BJ (cell line): ENCODE measurements at regions not wholly inside any gene's neighbourhood (a gene's known extent, or its start where the extent isn't known, plus 50 kb on each side); places are given as distances from the start of the nearest gene placed in this dataset.
"Not testable (repeated sequence)": the region's sequence is repeated elsewhere in the genome, so short reads cannot be mapped to it uniquely, and the experiment has no call there.

ENCODE experiments used
- CTCF ChIA-PET: fragments of 350-600 bp; formaldehyde crosslinking; extraction: SDS; loops from one replicate; lab custom pipeline; 2021; ENCODE audit warnings: antibody characterized with exemption, inconsistent platforms; lab: Yijun Ruan, JAX
- POLR2A ChIA-PET: fragments of 300-600 bp; sonication (Branson Sonifier 250); formaldehyde crosslinking; extraction: SDS; loops from one replicate; lab custom pipeline; 2021; ENCODE audit warnings: antibody characterized with exemption; lab: Charles Lee
- DNase-seq: peaks from one replicate; pipeline ENCODE4 v3.0.0-alpha.2; 2011; ENCODE audit warnings: low read depth
- H3K27me3 ChIP-seq: 2 replicates; pipeline ENCODE4 v1.6.0; 2011; ENCODE audit warnings: low read length; ENCODE audit not compliant: control insufficient read depth, insufficient read depth
- H3K36me3 ChIP-seq: 2 replicates; pipeline ENCODE4 v1.5.1; 2011; ENCODE audit warnings: low read length; ENCODE audit not compliant: control insufficient read depth, insufficient read depth
- H3K4me3 ChIP-seq: 2 replicates; pipeline ENCODE4 v1.5.1; 2011; ENCODE audit warnings: low read depth, mild to moderate bottlenecking, control low read depth, low read length
- CTCF ChIP-seq: IDR thresholded peaks from 2 replicates; pipeline ENCODE4 v1.5.1; 2011; ENCODE audit warnings: low read depth, mild to moderate bottlenecking, control low read depth, inconsistent platforms, low read length, moderate library complexity; ENCODE audit not compliant: insufficient read depth

GRCh38 chr16:72729552-72729951 lies 318.4 kb downstream of the ZFHX3 start:
- H3K27me3 ChIP-seq, DNase-seq, H3K36me3 ChIP-seq, H3K4me3 ChIP-seq, POLR2A ChIA-PET, CTCF ChIA-PET: not testable (repeated sequence)

- ChIA-PET POLR2A (no interaction called here), CTCF (interaction anchor here (0.7 kb wide), 1 partner anchor 104 kb away, joined by 3 read pairs; no protein-coding TSS in a partner anchor)
- Histone ChIP-seq H3K27me3 (no peaks in the 10 kb centered on the region), H3K36me3 (no peaks in the 10 kb centered on the region), H3K4me3 (no peak overlapping the region)
- no peak for DNase-seq
- no peak for TF ChIP-seq CTCF
Observed at GRCh38 chr16:72728516-72728915, 319.4 kb downstream of the ZFHX3 start.

GRCh38 chr16:72727565-72727964 lies 320.4 kb downstream of the ZFHX3 start:
- Histone ChIP-seq H3K4me3 (no peak overlapping the region), H3K27me3 (no peaks in the 10 kb centered on the region), H3K36me3 (no peaks in the 10 kb centered on the region)
- CTCF ChIA-PET, result no interaction called here
- no peak for TF ChIP-seq CTCF
- no peak for DNase-seq
- POLR2A ChIA-PET, result no interaction called here

- Histone ChIP-seq H3K4me3 (no peak overlapping the region), H3K36me3 (no peaks in the 10 kb centered on the region), H3K27me3 (no peaks in the 10 kb centered on the region)
- ChIA-PET CTCF (no interaction called here), POLR2A (no interaction called here)
- TF ChIP-seq CTCF, result no peak
- no peak for DNase-seq
Observed at GRCh38 chr16:72725643-72726042, 322.3 kb downstream of the ZFHX3 start.

GRCh38 chr16:72723781-72724180 lies 324.1 kb downstream of the ZFHX3 start:
- Histone ChIP-seq H3K36me3 (no peaks in the 10 kb centered on the region), H3K27me3 (no peaks in the 10 kb centered on the region), H3K4me3 (no peak overlapping the region)
- no peak for DNase-seq
- TF ChIP-seq CTCF, result no peak
- POLR2A ChIA-PET, result no interaction called here
- CTCF ChIA-PET, result interaction anchor here (0.8 to 1.2 kb wide), 2 partner anchors 9 to 240 kb away, joined by 3 read pairs; no protein-coding TSS in a partner anchor

GRCh38 chr16:72722552-72722951 lies 325.4 kb downstream of the ZFHX3 start:
- Histone ChIP-seq H3K4me3 (no peak overlapping the region), H3K27me3 (no peaks in the 10 kb centered on the region), H3K36me3 (no peaks in the 10 kb centered on the region)
- TF ChIP-seq CTCF, result no peak
- ChIA-PET CTCF (interaction anchor here (1.3 kb wide), 1 partner anchor 12 kb away, joined by 3 read pairs; no protein-coding TSS in a partner anchor), POLR2A (no interaction called here)
- DNase-seq, result no peak
